ENCODE measurements at regions not wholly inside any gene's neighbourhood (a gene's known extent, or its start where the extent isn't known, plus 50 kb on each side); places are given as distances from the start of the nearest gene placed in this dataset.
"Not testable (repeated sequence)": the region's sequence is repeated elsewhere in the genome, so short reads cannot be mapped to it uniquely, and the experiment has no call there.

DNA sequence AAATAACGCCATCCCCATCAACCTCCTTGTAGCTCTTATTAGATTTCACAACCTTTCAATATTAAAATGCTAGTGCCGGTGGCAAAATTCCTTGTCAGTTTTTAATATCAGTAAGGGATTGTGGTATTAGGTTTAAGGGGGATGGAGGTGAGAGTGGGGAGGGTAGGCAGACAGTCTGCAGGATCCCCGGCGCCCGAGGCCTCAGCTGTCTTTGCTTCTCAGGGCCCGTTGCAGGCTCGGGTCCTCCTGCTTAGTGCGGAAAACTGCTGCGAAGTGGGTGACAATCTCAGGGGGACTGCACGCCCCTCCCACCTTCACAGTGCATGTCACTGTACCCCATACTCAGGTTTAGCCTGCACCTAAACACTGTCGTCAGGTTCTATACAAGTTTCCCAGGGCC, 274.3 kb upstream of the PODXL start:
- no peak for ATAC-seq (replicated peaks)
- H3K4me1 Mint-ChIP-seq = no peaks in the 10 kb centered on the region
- H3K27ac Mint-ChIP-seq = no peak overlapping the region
- peaks cover 19% of the 10 kb centered on the region for H3K27me3 Mint-ChIP-seq
- no peaks in the 10 kb centered on the region for H3K9me3 Mint-ChIP-seq
- no peak overlapping the region for H3K4me3 Mint-ChIP-seq
- no peaks in the 10 kb centered on the region for H3K36me3 Mint-ChIP-seq (ENCODE audit: low read depth)

DNA sequence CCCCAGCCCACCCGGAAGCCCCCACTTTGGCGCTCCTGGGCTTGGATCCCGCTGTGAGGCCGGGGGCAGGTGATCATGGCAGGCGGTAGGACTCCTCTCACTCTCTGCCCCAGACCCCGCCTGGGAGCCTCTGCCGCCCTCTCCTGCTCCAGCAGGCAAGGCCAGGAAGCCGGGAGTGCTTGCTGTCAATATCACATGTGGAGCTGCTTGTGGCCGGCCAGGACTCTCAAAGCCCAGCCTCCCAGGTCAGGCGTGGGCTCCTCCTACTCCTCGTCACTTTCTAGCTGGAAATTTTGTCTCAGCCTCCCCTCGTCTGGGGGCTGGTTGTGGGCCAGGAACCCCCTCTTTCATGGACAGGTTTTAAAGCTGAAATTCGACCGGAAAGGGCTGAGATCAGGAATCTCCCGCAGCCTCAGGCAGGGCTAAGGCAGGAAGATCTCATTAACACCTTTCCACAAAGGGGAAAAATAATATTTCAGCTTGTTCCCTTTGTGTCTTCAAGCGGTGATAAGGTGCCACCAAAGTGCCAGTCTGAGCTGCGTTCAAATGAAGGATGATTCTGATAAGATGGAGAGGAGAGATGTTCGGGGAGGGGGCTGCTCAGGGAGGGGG, 273.6 kb upstream of the PODXL start:
- Mint-ChIP-seq H3K9me3 (no peaks in the 10 kb centered on the region), H3K27me3 (peaks cover 17% of the 10 kb centered on the region), H3K4me1 (no peaks in the 10 kb centered on the region), H3K36me3 (ENCODE audit: low read depth) (no peaks in the 10 kb centered on the region), H3K4me3 (no peak overlapping the region), H3K27ac (no peak overlapping the region)
- no peak for ATAC-seq (replicated peaks)

DNA sequence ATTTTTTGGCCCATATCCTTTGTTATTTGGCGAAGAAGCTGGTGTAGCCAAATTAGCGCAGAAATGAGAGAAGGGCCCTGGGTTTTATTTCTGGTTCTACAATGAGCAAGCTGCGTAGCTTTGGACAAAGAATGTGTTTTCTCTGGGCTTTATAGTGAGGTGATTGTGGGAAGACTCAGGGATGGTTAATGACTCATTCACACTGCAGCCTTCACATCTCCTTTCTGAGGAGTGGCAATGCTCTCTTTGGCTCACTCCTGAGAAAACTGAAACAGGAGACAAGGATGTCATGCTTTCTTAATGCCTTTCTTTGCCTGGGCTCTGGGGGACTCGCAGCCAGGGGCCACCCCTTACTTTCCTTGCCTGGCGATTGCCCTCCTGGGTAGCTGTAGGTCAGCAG, 271.0 kb upstream of the PODXL start:
- H3K36me3 Mint-ChIP-seq (ENCODE audit: low read depth) = no peaks in the 10 kb centered on the region
- H3K4me1 Mint-ChIP-seq = no peaks in the 10 kb centered on the region
- no peak for ATAC-seq (replicated peaks)
- no peak overlapping the region for H3K4me3 Mint-ChIP-seq
- H3K27me3 Mint-ChIP-seq = peaks cover 15% of the 10 kb centered on the region
- H3K27ac Mint-ChIP-seq = no peak overlapping the region
- no peaks in the 10 kb centered on the region for H3K9me3 Mint-ChIP-seq

DNA sequence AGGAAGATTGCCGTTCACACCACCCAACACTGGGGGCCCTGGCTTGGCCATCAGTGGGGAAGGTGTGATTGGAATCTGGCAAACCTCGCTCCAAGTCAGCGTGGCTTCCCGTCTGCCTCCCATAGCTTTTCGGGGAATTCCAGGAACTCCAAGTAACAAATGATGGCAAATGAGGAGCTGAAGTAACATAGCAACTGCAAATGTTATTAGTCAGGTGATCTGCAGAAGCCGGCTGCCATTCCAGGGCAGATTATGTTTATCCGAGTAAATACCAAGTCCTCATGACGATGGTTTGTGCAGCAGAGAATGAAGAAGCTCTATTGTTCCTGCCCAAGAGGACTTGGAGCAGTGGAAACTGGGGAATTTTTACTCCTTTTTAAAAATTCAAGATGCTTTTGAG, 270.5 kb upstream of the PODXL start:
- no peaks in the 10 kb centered on the region for H3K9me3 Mint-ChIP-seq
- H3K36me3 Mint-ChIP-seq (ENCODE audit: low read depth) = no peaks in the 10 kb centered on the region
- no peak overlapping the region for H3K4me3 Mint-ChIP-seq
- H3K27me3 Mint-ChIP-seq = peaks cover 15% of the 10 kb centered on the region
- ATAC-seq (replicated peaks) = no peak
- H3K27ac Mint-ChIP-seq = no peak overlapping the region
- H3K4me1 Mint-ChIP-seq = no peaks in the 10 kb centered on the region

DNA sequence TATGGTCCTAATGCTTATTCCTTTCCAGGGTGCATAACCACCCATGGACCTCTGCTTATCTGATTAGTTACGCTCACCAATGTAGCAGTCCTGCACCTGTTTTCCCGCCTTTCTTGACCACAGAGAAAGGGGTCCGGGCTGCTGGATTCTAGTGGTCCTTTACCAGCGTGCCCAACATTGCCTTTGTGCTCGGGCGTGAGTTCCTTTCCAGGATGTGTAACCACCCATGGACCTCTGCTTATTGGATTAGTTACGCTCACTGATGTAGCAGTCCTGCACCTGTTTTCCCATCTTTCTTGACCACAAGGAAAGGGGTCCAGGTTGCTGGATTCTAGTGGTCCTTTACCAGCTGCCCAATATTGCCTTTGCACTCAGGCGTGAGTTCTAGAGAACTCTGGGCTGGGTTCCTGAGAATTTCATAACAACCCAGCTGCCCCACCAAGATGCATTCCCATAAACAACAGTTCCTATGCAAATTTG, 267.6 kb upstream of the PODXL start:
- ATAC-seq (replicated peaks); H3K36me3 Mint-ChIP-seq (ENCODE audit: low read depth); H3K4me3 Mint-ChIP-seq; H3K9me3 Mint-ChIP-seq; H3K27ac Mint-ChIP-seq; H3K27me3 Mint-ChIP-seq; H3K4me1 Mint-ChIP-seq: not testable (repeated sequence)

- Mint-ChIP-seq H3K27ac (no peak overlapping the region), H3K4me1 (no peaks in the 10 kb centered on the region), H3K27me3 (peaks cover 13% of the 10 kb centered on the region), H3K9me3 (no peaks in the 10 kb centered on the region), H3K36me3 (ENCODE audit: low read depth) (no peaks in the 10 kb centered on the region), H3K4me3 (no peak overlapping the region)
- ATAC-seq (replicated peaks) = no peak
These were observed 263.5 kb upstream of the PODXL start for GRCh38 chr7:131819891-131820290.

GRCh38 chr7:131816391-131817007, 260.1 kb upstream of the PODXL start:
- ATAC-seq (replicated peaks) = no peak
- Mint-ChIP-seq H3K4me3 (no peak overlapping the region), H3K36me3 (ENCODE audit: low read depth) (no peaks in the 10 kb centered on the region)

GRCh38 chr7:131808736-131809135, 252.3 kb upstream of the PODXL start:
- Mint-ChIP-seq H3K4me1 (no peaks in the 10 kb centered on the region), H3K36me3 (ENCODE audit: low read depth) (no peaks in the 10 kb centered on the region), H3K27ac (no peak overlapping the region), H3K4me3 (no peak overlapping the region), H3K9me3 (no peaks in the 10 kb centered on the region), H3K27me3 (peaks cover 23% of the 10 kb centered on the region)
- no peak for ATAC-seq (replicated peaks)

More at GRCh38 chr7:131816391-131817007, 260.1 kb upstream of the PODXL start:
- Mint-ChIP-seq H3K9me3 (no peaks in the 10 kb centered on the region), H3K27ac (no peak overlapping the region), H3K4me1 (no peaks in the 10 kb centered on the region), H3K27me3 (peaks cover 11% of the 10 kb centered on the region)

GRCh38 chr7:131808156-131808555, 251.7 kb upstream of the PODXL start:
- not testable (repeated sequence) for ATAC-seq (replicated peaks); H3K9me3 Mint-ChIP-seq

GRCh38 chr7:131803816-131804215, 247.4 kb upstream of the PODXL start:
- H3K27me3 Mint-ChIP-seq = peaks cover 14% of the 10 kb centered on the region
- no peaks in the 10 kb centered on the region for H3K9me3 Mint-ChIP-seq
- no peaks in the 10 kb centered on the region for H3K36me3 Mint-ChIP-seq (ENCODE audit: low read depth)
- H3K4me1 Mint-ChIP-seq = no peaks in the 10 kb centered on the region
- no peak for ATAC-seq (replicated peaks)
- H3K27ac Mint-ChIP-seq = no peak overlapping the region
- no peak overlapping the region for H3K4me3 Mint-ChIP-seq

More at GRCh38 chr7:131808156-131808555, 251.7 kb upstream of the PODXL start:
- H3K27ac Mint-ChIP-seq; H3K4me3 Mint-ChIP-seq; H3K36me3 Mint-ChIP-seq (ENCODE audit: low read depth); H3K4me1 Mint-ChIP-seq: not testable (repeated sequence)
- H3K27me3 Mint-ChIP-seq = peaks cover 23% of the 10 kb centered on the region

DNA sequence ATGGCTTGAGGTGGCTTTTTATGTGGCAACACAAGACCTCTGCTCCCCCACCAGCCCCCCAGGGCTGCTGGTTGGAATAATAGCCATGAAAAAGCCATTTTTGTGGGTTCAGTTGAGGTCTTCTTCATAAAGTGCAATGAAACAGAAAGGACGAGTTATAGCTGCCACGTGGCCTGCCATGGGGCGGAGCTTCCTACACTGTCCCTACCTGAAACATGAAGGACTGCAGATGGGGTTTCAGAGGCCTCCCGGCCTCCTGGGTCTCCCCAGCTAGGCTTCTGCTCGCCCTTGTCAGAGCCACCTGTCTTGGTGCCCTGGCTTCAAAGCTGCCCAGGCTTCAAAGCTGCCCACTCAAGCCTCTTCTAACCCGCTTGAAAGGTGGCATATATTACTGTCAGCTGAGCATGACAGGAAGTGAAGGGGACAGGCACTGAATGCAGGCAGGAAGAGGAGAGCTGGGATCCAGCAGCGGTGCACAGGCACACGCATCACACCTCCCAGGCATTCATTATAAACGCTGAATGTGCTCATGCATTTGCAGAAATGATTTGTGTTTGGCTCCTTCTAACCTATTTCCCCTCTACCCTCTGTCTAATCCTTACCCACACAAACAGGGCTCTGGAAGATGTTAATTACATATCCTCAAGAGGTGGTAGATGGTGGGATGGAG, 245.9 kb upstream of the PODXL start:
- Mint-ChIP-seq H3K4me1 (no peaks in the 10 kb centered on the region), H3K27me3 (peaks cover 13% of the 10 kb centered on the region), H3K27ac (no peak overlapping the region), H3K36me3 (ENCODE audit: low read depth) (no peaks in the 10 kb centered on the region), H3K9me3 (no peaks in the 10 kb centered on the region), H3K4me3 (no peak overlapping the region)
- no peak for ATAC-seq (replicated peaks)

- Mint-ChIP-seq H3K9me3 (no peaks in the 10 kb centered on the region), H3K4me1 (no peaks in the 10 kb centered on the region), H3K27me3 (peaks cover 11% of the 10 kb centered on the region), H3K27ac (no peak overlapping the region), H3K36me3 (ENCODE audit: low read depth) (no peaks in the 10 kb centered on the region), H3K4me3 (no peak overlapping the region)
- no peak for ATAC-seq (replicated peaks)
These were observed 244.1 kb upstream of the PODXL start for GRCh38 chr7:131800531-131800930.

DNA sequence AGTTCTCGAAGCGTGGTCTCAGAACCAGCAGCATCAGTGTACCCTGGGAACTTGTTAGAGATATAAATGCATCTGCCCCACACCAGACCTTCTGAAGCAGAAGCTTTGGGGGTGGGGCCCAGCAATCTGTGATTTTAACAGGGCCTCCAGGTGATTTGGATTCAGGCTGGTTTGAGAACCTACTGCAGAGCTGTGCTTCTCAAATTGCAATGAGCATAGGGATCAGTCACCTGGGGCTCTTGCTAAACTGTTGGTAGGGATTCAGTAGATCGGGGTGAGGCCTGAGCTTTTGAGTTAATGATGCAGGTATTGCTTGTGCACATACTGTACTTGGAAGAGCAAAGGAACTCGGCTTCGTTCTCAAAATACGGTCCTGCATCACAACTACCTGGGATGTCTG, 243.6 kb upstream of the PODXL start:
- H3K27me3 Mint-ChIP-seq = peaks cover 13% of the 10 kb centered on the region
- no peak overlapping the region for H3K27ac Mint-ChIP-seq
- no peaks in the 10 kb centered on the region for H3K9me3 Mint-ChIP-seq
- H3K36me3 Mint-ChIP-seq (ENCODE audit: low read depth) = no peaks in the 10 kb centered on the region
- ATAC-seq (replicated peaks) = no peak
- H3K4me3 Mint-ChIP-seq = no peak overlapping the region
- H3K4me1 Mint-ChIP-seq = no peaks in the 10 kb centered on the region

GRCh38 chr7:131797841-131798240, 241.4 kb upstream of the PODXL start:
- H3K27ac Mint-ChIP-seq = no peak overlapping the region
- ATAC-seq (replicated peaks) = no peak
- peaks cover 18% of the 10 kb centered on the region for H3K27me3 Mint-ChIP-seq
- no peak overlapping the region for H3K4me3 Mint-ChIP-seq
- no peaks in the 10 kb centered on the region for H3K4me1 Mint-ChIP-seq
- H3K9me3 Mint-ChIP-seq = no peaks in the 10 kb centered on the region
- no peaks in the 10 kb centered on the region for H3K36me3 Mint-ChIP-seq (ENCODE audit: low read depth)

GRCh38 chr7:131795400-131795799, 239.0 kb upstream of the PODXL start:
- Mint-ChIP-seq H3K36me3 (ENCODE audit: low read depth) (no peaks in the 10 kb centered on the region), H3K27ac (no peak overlapping the region), H3K4me1 (no peaks in the 10 kb centered on the region), H3K4me3 (no peak overlapping the region), H3K27me3 (peaks cover 26% of the 10 kb centered on the region), H3K9me3 (no peaks in the 10 kb centered on the region)
- no peak for ATAC-seq (replicated peaks)

All from activated T-helper 17 cell treated with anti-CD3 and anti-CD28 coated beads, Interleukin-2, amount 50 U/mL, for 72 hours (primary cell).